Adrenal gland (tissue), 5 donors: ENCODE measurements at regions not wholly inside any gene's neighbourhood (a gene's known extent, or its start where the extent isn't known, plus 50 kb on each side); places are given as distances from the start of the nearest gene placed in this dataset.

Experiments
- POLR2A ChIP-seq, 2 donors: fragments of 450-650 bp; IDR thresholded peaks; one replicate each; pipeline ENCODE4 v1.6.1; 2017; ENCODE audit warnings: antibody characterized with exemption in 2 of 2, mild to moderate bottlenecking in 2 of 2, moderate library complexity in 1 of 2
- TF ChIP-seq, protein P1 (sequence below), 6 experiments: fragments of 450-650 bp in 4 of 6; fragments of 200-600 bp in 2 of 6; sonication (generic) in 1 of 6; IDR thresholded peaks; 1 replicate in 5 of 6; 2 replicates in 1 of 6; pipeline versions ENCODE4 v1.5.1 to v1.8.0; 2016 to 2021; ENCODE audit warnings: antibody characterized with exemption in 6 of 6, mild to moderate bottlenecking in 2 of 6, moderate library complexity in 1 of 6
- donor health status: DM: no; HTN: no; CAD: no.

DNA sequence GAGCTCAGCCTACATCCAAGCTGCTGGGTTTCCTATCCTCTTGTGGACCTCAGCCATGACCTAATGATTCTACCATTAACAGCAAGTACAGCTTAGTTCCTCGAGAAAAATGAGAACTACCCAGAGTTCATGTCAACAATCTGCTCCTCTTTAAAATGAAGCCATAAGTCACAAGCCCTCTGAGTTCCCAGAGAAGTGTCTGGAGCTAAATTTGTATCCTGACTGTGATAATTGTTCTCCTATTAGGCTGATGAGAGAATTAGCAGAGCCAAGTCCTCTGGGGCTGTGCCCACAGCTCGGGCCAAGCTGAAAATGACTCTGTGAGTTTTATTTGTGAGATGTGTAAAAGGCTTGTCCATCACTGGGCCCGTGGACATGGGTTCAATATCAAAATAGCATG lies 145.1 kb upstream of the SMIM23 start:
- TF ChIP-seq POLR2A (IDR thresholded peaks at IDR 0.05) = no peak
- TF ChIP-seq, protein P1, sequence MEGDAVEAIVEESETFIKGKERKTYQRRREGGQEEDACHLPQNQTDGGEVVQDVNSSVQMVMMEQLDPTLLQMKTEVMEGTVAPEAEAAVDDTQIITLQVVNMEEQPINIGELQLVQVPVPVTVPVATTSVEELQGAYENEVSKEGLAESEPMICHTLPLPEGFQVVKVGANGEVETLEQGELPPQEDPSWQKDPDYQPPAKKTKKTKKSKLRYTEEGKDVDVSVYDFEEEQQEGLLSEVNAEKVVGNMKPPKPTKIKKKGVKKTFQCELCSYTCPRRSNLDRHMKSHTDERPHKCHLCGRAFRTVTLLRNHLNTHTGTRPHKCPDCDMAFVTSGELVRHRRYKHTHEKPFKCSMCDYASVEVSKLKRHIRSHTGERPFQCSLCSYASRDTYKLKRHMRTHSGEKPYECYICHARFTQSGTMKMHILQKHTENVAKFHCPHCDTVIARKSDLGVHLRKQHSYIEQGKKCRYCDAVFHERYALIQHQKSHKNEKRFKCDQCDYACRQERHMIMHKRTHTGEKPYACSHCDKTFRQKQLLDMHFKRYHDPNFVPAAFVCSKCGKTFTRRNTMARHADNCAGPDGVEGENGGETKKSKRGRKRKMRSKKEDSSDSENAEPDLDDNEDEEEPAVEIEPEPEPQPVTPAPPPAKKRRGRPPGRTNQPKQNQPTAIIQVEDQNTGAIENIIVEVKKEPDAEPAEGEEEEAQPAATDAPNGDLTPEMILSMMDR (IDR thresholded peaks at IDR 0.05) = no peak
